HL-60 (cell line): ENCODE measurements at regions not wholly inside any gene's neighbourhood (a gene's known extent, or its start where the extent isn't known, plus 50 kb on each side); places are given as distances from the start of the nearest gene placed in this dataset.

ENCODE experiments used
- DNase-seq, 2 experiments: peaks; one replicate each; pipeline ENCODE4 v3.0.0-alpha.2; 2010 to 2020; ENCODE audit warnings: low read depth in 1 of 2, low spot score in 1 of 2
- H3K27ac ChIP-seq: fragments of 250-450 bp; sonication (Bioruptor Pico); replicated peaks from 2 replicates; pipeline ENCODE4 v1.5.1; 2020; ENCODE audit warnings: mild to moderate bottlenecking, moderate library complexity
- H3K27me3 ChIP-seq: fragments of 250-450 bp; sonication (Bioruptor Pico); 2 replicates; pipeline ENCODE4 v1.5.1; 2021; ENCODE audit warnings: mild to moderate bottlenecking, moderate library complexity; ENCODE audit not compliant: insufficient read depth, poor library complexity, severe bottlenecking
- H3K4me3 ChIP-seq: replicated peaks from 2 replicates; pipeline ENCODE4 v1.5.1; 2011; ENCODE audit warnings: mild to moderate bottlenecking, control low read depth, low read length; ENCODE audit not compliant: insufficient read depth
- CTCF ChIP-seq: IDR thresholded peaks from one replicate; pipeline ENCODE4 v1.5.1; 2011; ENCODE audit warnings: low read length, control low read depth, inconsistent platforms; ENCODE audit not compliant: insufficient read depth
- GABPA ChIP-seq: IDR thresholded peaks from 2 replicates; pipeline ENCODE4 v1.6.1; 2012; ENCODE audit warnings: low read depth
- POLR2AphosphoS5 ChIP-seq: IDR thresholded peaks from 2 replicates; pipeline ENCODE4 v1.6.1; 2012; ENCODE audit warnings: low read depth
- SPI1 ChIP-seq: IDR thresholded peaks from 2 replicates; pipeline ENCODE4 v1.6.1; 2012; ENCODE audit warnings: low read depth, mild to moderate bottlenecking, borderline replicate concordance
- TF ChIP-seq, protein P1 (sequence below): IDR thresholded peaks from 2 replicates; pipeline ENCODE4 v1.6.1; 2012; ENCODE audit warnings: low read depth; ENCODE audit not compliant: insufficient replicate concordance

- no peak for TF ChIP-seq POLR2AphosphoS5
- TF ChIP-seq SPI1: no peak
Measured at GRCh38 chr5:54927097-54927746, 58.2 kb downstream of the ESM1 start.

GRCh38 chr5:54924487-54924886 lies 60.9 kb downstream of the ESM1 start:
- TF ChIP-seq GABPA (no peak), SPI1 (no peak), CTCF (no peak), POLR2AphosphoS5 (no peak)
- TF ChIP-seq, protein P1, sequence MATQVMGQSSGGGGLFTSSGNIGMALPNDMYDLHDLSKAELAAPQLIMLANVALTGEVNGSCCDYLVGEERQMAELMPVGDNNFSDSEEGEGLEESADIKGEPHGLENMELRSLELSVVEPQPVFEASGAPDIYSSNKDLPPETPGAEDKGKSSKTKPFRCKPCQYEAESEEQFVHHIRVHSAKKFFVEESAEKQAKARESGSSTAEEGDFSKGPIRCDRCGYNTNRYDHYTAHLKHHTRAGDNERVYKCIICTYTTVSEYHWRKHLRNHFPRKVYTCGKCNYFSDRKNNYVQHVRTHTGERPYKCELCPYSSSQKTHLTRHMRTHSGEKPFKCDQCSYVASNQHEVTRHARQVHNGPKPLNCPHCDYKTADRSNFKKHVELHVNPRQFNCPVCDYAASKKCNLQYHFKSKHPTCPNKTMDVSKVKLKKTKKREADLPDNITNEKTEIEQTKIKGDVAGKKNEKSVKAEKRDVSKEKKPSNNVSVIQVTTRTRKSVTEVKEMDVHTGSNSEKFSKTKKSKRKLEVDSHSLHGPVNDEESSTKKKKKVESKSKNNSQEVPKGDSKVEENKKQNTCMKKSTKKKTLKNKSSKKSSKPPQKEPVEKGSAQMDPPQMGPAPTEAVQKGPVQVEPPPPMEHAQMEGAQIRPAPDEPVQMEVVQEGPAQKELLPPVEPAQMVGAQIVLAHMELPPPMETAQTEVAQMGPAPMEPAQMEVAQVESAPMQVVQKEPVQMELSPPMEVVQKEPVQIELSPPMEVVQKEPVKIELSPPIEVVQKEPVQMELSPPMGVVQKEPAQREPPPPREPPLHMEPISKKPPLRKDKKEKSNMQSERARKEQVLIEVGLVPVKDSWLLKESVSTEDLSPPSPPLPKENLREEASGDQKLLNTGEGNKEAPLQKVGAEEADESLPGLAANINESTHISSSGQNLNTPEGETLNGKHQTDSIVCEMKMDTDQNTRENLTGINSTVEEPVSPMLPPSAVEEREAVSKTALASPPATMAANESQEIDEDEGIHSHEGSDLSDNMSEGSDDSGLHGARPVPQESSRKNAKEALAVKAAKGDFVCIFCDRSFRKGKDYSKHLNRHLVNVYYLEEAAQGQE: no peak
- Histone ChIP-seq H3K4me3 (no peak overlapping the region), H3K27ac (no peak overlapping the region), H3K27me3 (no peaks in the 10 kb centered on the region)
- DNase-seq: no peak

More at GRCh38 chr5:54927097-54927746, 58.2 kb downstream of the ESM1 start:
- Histone ChIP-seq H3K4me3 (no peak overlapping the region), H3K27ac (no peak overlapping the region), H3K27me3 (no peaks in the 10 kb centered on the region)
- DNase-seq: no peak

DNA sequence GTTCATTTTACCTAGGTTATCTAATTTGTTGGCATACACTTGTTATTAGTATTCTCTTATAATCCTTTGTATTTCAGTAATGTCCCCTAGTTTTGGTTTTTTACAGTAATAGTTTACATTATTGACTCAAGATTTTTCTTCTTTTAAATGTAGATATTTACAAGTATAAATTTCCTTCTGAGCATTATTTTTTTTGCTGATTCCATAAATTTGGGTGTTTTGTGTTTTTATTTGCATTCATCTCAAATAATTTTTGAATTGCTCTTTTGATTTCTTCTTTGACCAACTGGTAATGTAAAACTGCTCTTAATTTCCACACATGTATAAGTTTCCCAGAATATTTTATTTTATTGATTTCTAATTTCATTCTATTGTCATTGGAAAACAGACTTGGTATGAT lies 68.1 kb downstream of the ESM1 start:
- no peak for DNase-seq
- Histone ChIP-seq H3K4me3 (no peak overlapping the region), H3K27me3 (no peaks in the 10 kb centered on the region), H3K27ac (no peak overlapping the region)
- no peak for TF ChIP-seq CTCF
- TF ChIP-seq POLR2AphosphoS5: no peak
- TF ChIP-seq GABPA: no peak
- TF ChIP-seq, protein P1: no peak
- TF ChIP-seq SPI1: no peak

GRCh38 chr5:54915466-54916027 lies 69.8 kb downstream of the ESM1 start:
- TF ChIP-seq SPI1 (no peak), CTCF (no peak), POLR2AphosphoS5 (no peak), GABPA (no peak)
- TF ChIP-seq, protein P1: no peak
- no peak for DNase-seq
- Histone ChIP-seq H3K4me3 (no peak overlapping the region), H3K27ac (no peak overlapping the region), H3K27me3 (no peaks in the 10 kb centered on the region)
